Inflammatory macrophage (primary cell): ENCODE measurements at regions not wholly inside any gene's neighbourhood (a gene's known extent, or its start where the extent isn't known, plus 50 kb on each side); places are given as distances from the start of the nearest gene placed in this dataset.
"Not testable (repeated sequence)": the region's sequence is repeated elsewhere in the genome, so short reads cannot be mapped to it uniquely, and the experiment has no call there.

Experiments used
- DNase-seq, 2 donors: peaks; one replicate each; pipeline ENCODE4 v3.0.0-alpha.2; 2020 to 2022

DNA sequence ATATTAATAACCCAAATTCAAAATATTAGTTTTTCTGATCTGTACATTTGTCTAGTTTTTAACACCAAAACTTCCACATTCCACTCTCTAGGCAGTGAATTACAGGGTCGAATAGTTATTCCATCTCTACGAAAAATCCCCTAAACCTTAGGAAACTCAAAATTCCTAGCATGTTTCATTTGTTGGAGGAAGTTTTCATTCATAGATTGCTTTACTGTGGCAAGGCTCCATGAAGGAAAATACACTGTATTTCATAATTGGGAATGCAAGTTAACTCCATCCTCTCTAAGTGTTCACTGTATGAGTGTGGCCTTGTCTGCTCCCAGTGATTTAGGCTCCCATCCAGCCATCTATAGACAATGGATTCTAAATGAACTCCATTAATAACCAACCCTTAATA is 296.1 kb downstream of the TENT5A start:
- no peak for DNase-seq

- DNase-seq = no peak
Observed at GRCh38 chr6:81455641-81456040, 296.8 kb downstream of the TENT5A start.

DNA sequence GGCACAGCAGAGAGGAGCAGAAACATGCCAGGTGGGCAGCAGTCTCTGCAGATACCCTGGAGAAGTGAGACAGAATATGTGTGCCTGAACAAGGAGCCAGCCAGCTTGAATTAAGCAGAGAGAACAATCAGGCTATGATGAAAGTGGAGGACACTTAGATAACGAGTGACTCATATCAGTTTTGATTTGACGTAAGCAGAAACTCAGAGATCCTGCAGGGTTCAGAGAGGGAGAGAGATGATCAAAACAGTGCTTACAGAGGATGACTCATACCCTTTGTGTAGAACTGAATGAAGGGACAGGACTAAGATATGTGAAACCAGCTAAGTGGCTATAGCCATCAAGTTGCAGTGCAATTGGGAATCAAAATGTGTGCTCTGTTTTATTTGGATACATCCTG is 300.7 kb downstream of the TENT5A start:
- DNase-seq = no peak

DNA sequence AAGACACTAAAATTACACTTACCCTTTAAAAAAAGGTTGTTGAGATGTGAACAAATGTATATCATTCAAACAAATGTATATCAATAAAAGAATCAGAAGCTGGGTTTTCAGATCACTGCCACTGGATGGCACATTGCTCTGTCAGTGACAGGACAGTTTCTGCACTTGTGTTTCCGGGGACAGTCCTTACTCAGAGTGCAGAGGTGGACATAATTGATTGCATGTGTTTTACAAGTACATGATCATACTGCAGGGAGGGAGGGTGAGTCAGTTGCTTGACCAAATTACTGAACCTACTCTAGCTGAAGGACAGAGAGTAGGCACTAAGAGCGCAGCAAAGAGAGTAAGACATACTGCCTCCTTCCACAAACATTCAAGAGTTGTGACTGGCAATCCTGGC is 302.3 kb downstream of the TENT5A start:
- DNase-seq = no peak

- no peak for DNase-seq
Observed at GRCh38 chr6:81446509-81446908, 306.0 kb downstream of the TENT5A start.

- DNase-seq = no peak
Observed at GRCh38 chr6:81439417-81439816, 313.1 kb downstream of the TENT5A start.

- no peak for DNase-seq
Observed at GRCh38 chr6:81436990-81437389, 315.5 kb downstream of the TENT5A start.

- DNase-seq = no peak
Observed at GRCh38 chr6:81413306-81413705, 339.2 kb downstream of the TENT5A start.

DNA sequence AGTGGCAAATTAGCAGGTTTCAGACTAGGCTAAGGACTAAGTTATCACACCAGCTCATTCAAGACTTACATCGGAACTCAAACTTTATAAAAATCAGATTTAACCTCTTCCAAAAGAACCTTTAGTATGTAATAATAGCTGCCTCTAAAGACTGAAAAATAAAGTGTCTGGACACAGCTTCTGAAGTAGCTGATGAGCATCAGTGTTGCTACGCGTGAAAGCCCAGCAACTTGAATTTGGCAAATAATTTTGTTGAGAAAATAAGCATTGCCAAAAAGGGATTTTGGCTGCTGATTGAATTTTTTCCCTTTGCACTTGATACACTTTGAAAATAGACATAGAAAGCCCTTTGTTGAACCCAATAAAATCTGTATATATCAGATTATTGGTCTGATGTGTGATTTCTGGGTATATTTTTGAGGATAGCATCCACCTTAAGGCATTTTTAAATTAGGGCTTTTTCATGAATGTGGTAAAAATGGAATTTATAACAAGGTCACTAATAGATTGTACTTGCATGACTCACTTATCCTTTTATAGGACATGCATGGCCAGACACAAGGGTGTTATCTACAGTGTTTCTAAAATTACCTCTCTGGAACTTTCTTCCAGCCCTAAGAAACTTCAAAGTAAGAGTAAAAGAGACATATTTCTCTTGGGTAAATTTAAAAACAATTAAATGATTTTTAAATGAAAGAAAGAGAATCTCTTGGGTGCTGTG is 350.4 kb downstream of the TENT5A start:
- DNase-seq = no peak

DNA sequence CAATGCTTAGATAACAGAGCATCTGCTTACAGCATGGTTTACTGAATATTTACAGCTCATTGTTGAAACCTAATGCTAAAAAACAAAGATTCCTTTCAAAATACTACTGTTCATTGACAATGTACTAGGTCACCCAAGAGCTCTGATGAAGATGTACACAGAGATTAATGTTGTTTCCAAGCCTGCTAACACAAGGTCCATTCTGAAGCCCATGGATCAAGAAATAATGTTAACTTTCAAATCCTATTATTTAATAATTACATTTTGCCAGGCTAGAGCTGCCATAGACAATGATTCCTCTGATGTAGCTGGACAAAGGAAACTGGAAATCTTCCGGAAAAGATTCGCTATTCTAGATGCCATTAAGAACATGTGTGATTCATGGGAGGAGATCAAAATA is 355.6 kb downstream of the TENT5A start:
- no peak for DNase-seq

DNA sequence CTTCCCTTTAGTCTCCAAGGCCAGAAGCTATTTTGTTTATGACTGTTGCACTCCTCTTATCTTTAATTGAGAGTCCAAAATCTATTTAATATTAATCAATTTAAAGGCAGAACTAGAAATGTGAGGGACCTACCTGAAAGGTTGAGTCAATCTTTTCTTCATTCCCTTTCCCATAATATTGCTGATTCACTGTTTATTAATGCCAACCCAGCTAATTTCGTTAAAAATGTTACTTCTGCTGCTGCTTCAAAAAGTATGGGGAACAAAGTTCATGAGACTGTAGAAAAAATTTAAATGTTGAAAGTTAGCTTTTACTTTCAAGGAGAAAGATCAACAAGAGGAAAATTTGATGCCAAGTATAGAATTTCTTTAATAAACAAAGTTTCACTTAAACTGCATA is 365.3 kb downstream of the TENT5A start:
- DNase-seq = no peak

- DNase-seq = no peak
Observed at GRCh38 chr6:81384921-81385320, 367.6 kb downstream of the TENT5A start.

DNA sequence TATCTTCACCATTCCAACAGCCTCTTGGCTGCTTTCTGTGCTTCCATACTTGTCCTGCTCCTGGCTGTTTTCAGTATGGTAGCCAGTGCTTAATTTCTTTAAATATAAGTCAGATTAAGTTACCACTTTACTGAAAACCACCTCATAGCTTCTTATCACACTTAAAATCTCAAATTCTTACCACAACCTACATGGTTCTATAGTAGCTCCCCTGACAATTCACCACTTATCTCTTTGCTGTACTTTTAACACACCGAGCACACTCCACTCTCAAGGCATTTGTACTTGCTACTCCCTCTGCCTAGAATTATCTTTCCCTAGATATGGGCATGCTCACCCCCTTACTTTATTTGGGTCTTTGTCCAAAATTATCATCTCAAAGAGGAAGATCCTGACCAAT is 369.0 kb downstream of the TENT5A start:
- no peak for DNase-seq

DNA sequence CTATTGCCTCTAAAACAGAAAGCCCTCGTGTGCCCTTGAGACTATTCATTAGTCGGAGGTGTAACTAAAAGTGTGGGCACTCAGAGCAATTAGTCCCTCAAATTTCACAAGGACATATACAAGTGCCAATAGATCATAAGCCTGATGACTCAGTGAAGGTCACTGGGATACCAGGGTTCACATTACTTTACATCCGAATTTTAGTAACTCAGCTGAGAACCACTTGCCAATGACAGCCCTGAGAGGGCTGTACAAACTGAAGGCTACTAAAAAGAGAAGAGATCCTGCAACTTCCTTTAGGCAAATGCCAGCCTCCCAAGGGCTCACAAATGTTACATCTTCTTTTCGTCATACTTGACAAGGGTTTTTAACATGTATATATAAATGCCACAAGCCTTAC is 369.6 kb downstream of the TENT5A start:
- no peak for DNase-seq

- no peak for DNase-seq
Observed at GRCh38 chr6:81381382-81381916, 371.0 kb downstream of the TENT5A start.

DNA sequence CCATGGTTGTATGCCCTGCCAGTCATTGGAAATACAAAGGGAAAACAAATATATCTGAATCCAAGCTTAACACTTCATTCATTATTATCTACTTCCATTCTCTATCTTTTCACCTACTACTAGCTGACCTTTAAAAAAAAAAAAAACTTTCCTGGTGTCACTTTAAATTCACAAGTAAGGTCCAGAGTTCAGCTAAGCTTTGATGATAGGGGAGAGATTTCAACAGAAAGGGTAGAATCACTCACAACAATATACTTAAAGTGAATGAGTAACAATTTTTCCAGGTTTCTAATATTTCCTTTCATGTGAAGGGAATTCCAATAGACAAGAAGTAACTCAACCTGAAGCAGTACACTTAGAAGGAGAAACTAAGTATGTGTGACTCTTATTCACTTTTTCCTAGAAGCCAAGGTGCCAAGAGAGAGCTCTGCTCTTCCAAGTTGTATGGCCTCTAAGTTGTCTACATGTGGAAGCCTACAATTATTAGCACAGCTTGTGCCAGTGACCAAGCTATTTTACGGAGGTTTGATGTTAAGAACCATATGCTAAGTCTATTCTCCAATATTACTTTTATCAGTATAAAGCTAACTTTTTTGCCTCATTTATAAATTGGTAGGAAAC is 371.7 kb downstream of the TENT5A start:
- no peak for DNase-seq

DNA sequence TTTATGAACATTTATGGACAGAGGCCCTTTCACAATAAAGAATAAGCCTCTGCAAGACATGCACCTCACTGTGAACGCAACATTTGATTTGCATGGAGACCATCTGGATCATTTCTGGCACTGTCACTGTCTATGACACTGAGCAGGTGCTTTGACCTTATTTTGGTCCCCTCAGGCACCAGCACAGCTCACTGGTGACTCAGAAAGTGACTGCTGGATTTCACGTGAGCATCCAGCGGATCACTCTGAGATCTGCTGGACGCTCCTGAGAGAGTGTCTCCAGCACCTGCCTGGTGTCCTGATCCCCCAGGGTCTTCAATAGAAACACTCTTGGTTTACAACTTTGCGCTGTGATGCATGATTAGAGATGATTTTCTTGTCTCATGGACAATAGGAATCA is 375.7 kb downstream of the TENT5A start:
- no peak for DNase-seq

DNA sequence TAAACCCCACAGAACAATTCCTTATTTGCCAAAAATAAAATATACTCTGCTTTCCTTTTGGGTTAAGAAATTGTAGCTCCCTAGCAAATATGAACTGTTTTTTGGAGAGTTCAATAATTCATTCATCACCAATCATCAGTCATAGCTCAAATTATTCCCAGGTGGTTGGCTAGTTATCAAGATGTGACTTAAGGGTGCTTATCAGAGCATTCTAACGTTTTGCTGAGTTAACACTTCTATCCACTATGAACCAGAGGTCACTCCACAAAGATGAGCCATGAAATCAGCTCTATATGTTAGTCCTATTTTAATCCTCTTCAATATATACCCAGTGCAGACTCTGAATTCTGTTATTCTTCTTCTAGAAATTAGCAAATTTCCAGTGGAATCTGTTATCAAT is 379.1 kb downstream of the TENT5A start:
- DNase-seq = no peak

DNA sequence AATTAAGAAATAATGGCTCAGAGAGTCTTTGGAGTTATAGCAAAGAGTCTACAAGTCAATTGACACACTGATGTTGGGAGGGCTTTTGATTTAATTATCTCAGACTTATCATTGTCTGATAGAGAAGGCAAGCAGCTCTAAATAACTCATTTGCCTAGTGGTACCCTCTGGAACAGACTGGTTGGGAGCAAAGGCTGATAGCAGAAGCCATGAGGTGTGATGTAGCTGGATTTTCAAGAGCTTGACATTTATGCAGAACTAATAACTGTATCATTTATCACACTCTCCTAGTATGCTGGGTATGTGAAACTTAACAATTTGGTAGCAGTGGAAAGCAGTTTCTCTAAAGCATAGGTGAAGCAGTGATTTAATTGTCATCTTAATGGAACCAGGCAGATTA is 380.6 kb downstream of the TENT5A start:
- no peak for DNase-seq

DNA sequence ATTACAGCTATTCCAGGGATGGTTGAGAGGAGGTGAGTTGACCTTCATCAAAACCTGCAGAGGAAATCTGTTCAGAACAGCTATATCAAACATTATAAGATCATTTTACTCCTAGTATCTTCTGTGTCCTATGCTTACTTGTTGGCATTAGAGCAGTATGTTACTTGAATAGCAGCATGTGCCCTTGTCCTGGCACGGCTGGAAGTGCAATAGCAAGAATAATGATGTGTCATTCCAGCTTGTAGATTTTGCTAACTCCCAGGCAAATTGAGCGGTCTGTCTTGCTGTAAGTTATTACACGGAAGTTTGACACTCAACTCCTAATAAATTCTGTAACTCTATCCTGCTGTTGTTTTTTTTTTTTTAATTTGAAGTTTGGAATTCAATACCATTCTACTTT is 385.5 kb downstream of the TENT5A start:
- DNase-seq = no peak

GRCh38 chr6:81362246-81362645 is 390.2 kb downstream of the TENT5A start:
- DNase-seq = no peak

- no peak for DNase-seq
Observed at GRCh38 chr6:81353262-81353661, 399.2 kb downstream of the TENT5A start.

- DNase-seq = not testable (repeated sequence)
Observed at GRCh38 chr6:81344026-81344425, 408.5 kb downstream of the TENT5A start.

- DNase-seq = no peak
Observed at GRCh38 chr6:81340946-81341345, 411.5 kb downstream of the TENT5A start.

DNA sequence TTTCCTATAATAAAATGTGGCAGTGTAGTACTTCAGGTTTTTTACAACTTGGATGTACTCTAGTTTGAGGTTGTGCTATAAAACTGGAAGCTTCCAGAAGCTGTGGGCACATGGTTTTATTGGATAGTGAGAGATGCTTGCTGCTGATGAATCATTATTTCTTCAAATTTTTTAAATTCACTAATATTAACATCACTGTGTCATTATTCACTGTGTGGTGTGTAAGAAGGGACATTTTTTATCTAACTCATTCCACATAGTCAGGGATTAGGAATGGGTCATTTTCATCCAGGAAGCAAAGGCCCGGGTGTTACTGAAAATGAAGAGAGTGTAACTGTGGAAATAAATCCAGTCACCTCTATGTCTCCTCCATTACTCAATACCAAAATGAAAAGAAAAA is 421.0 kb downstream of the TENT5A start:
- DNase-seq = no peak
